ENCODE measurements at regions not wholly inside any gene's neighbourhood (a gene's known extent, or its start where the extent isn't known, plus 50 kb on each side); places are given as distances from the start of the nearest gene placed in this dataset.
A peak's percentile ranks its signal among the peaks of the same experiment; 100 is the strongest.
"Not testable (repeated sequence)": the region's sequence is repeated elsewhere in the genome, so short reads cannot be mapped to it uniquely, and the experiment has no call there.

- DNase-seq = no peak
Observed at GRCh38 chr4:28427306-28428085, 1566.9 kb downstream of the STIM2 start.

DNA sequence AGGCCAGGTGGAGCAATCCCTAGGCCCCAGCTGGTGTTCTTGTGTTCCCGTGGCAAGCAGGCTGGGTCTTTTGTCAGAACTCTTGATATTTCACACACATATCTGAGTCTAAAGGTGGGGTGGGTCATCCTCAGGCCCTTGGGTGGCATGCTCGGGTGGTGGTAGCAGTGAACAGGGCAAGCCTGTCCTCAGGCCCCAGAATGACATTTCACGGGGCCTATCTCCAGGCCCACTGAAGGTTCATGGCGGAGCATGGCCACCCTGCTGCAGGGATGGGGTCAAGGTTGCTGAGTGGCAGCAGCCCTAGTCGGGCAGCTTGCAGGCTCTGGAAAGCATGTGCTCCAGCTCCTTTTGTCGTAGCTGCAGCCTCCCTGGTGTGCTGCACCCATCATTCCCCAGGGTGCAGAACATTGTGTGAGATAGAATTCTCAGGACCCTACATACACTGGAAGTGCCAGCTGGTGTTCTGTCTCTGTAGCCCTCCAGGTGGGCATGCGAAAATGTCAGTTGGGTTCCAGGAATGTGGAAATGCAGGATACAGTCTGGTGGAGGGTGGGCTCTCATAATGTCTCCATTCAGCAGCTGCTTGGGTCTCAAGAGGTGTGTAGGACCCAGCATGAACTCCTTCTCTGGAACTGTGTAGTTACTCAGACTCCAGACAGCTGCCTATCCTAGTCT is 1571.8 kb downstream of the STIM2 start:
- DNase-seq = no peak

DNA sequence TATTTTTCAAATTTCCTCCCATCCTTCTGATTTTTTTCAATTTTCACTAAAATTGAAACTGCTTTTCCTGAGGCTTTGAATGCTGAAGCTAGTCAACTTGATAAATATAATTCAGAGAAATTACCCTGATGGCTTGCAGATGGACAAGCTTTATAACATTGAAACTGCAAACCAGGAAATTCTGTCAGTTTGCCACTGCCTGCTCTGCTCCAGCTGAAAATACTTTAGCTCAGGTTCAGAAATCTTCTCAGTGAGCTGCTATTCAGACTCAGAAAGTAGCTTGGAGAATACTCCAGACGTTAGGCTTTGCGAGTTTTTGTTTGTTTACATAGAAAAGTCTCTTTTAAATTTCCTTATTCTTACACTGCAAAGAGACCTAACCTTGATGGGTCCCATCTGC is 1574.7 kb downstream of the STIM2 start:
- peak; percentile 14 for DNase-seq

GRCh38 chr4:28436191-28437080 is 1575.8 kb downstream of the STIM2 start:
- DNase-seq = peak; percentile 26

- no peak for DNase-seq
Observed at GRCh38 chr4:28443371-28443770, 1582.7 kb downstream of the STIM2 start.

- DNase-seq = peak; percentile 22
Observed at GRCh38 chr4:28443801-28444412, 1583.3 kb downstream of the STIM2 start.

- no peak for DNase-seq
Observed at GRCh38 chr4:28444886-28445496, 1584.3 kb downstream of the STIM2 start.

- no peak for DNase-seq
Observed at GRCh38 chr4:28449085-28449484, 1588.4 kb downstream of the STIM2 start.

- no peak for DNase-seq
Observed at GRCh38 chr4:28451346-28451745, 1590.7 kb downstream of the STIM2 start.

DNA sequence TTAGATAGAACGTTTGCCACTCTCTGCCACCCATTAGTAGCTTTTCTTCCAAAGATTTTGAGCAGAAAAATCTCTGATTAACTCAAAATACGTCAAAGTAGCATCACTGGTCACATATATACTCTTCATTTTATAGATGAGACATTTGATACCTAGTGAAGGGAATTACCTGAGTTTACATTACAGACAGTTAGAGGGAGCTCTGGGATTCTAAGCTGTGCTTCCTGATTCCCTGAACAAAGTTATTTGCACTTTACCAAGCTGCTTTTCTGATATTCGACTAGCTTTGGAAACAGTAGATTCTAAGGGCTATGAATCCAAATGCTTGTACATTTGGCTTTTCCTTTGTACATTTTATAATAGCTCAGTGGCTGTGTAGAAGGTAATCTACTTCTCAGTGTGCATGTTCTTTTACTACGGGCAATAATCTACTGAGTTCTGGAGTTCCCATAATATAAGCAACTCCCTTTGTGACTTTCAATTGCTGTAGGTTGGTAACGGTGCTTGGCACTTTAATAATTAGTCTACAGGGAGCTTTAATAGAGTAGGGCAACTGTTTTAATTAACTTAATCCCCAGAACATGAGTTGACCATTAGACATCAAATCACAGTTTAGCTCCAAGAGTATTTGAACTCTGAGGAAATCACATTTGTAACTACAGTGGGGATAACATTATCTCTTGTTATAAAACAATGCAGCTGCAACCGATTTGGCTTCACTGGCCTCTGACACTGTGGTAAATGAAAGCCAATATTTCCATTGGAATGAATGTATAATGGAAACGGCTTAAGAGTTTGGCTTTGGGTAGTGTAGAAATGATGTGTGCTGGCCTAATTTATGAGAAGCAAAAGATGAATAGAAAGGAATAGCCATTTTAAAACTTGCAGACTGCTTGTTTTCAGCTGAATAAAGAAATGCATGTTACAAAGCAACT is 1602.4 kb downstream of the STIM2 start:
- no peak for DNase-seq

DNA sequence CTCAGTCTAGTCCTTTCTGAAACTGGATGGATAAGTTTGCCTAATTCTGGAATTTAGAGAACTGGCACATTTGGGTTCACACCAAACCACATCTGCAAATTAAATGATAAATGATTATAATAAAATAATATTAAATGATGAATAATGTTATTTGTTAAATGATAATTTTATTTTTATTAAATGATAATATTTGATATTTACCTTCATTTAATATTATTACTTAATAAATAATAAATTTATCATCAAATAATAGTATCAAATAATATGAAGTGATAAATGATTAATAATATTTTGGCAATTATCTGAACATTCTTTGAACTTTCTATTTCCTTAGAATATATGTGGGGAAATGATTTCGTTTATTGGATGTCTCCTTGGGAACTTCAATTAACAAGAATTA is 1604.2 kb downstream of the STIM2 start:
- no peak for DNase-seq

GRCh38 chr4:28466886-28467285 is 1606.2 kb downstream of the STIM2 start:
- not testable (repeated sequence) for DNase-seq

DNA sequence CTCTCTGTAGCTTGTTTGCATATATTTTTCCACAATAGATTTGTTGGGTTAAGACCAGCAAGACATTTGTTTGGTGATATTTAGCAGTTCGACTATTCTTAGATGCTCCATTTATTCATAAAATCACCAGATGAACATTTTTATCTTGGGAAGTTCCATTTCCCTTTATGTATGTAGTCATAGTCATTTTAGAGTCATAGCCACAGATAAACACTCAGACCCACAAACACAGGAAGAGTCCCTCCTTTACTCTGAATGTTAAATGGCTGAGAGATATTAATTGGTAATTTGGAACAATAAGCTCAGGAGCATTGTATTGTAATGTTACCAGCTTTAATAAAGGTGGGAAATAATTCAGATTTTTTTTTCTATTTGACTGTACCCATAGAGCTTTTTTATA is 1608.7 kb downstream of the STIM2 start:
- no peak for DNase-seq

- no peak for DNase-seq
Observed at GRCh38 chr4:28469886-28470285, 1609.2 kb downstream of the STIM2 start.

GRCh38 chr4:28475381-28475780 is 1614.7 kb downstream of the STIM2 start:
- DNase-seq = no peak

- DNase-seq = no peak
Observed at GRCh38 chr4:28479666-28480065, 1619.0 kb downstream of the STIM2 start.

DNA sequence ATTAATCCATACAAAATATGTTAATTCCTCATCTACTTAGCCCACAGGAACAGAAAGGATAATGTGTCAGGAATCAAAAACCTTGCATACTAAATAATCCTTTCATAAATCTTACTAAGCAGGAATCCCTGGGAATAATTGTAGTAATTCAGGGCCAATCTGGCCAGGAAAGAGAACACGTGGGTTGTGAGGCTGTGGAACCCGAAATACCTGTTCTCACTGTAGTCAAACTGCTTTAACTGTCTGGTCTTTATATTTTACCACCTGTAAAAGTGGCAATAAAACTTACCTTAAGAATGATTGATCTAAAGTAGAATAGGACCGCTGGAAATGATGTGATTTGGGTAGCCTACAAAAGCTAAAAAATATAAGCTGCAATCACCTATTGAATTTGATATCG is 1620.9 kb downstream of the STIM2 start:
- no peak for DNase-seq

DNA sequence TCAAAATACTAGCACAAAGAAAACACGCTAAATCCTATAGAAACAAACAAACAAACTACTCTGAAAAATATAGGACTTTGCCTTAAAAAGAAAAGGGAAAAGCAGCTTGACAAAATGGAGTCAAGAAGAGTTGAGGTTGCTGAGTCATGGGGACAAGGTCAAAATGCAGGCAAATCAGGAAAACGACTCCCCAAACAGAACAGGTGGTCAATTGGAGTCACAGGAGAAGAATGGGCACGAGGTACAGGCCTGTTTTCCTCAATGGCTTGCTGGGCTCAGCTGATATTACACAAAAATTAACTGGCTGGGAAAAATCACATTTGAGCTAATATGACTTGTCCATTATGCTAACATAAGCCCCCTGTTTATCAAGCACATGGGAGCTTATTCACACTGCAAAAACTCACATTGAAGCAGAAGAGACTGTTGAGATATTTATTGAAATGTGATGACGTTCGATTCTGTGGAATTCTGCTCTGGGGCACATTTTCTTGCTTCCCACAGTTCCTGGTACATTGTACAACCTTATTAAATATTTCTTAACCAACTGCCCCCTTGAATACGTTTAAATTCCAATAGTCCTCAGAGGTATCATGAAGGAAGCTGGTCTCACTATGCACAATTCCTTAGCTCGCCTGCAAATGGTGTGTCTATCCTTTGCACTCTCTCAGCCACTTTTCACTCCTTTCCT is 1622.1 kb downstream of the STIM2 start:
- DNase-seq = no peak

- DNase-seq = no peak
Observed at GRCh38 chr4:28488021-28488420, 1627.4 kb downstream of the STIM2 start.

DNA sequence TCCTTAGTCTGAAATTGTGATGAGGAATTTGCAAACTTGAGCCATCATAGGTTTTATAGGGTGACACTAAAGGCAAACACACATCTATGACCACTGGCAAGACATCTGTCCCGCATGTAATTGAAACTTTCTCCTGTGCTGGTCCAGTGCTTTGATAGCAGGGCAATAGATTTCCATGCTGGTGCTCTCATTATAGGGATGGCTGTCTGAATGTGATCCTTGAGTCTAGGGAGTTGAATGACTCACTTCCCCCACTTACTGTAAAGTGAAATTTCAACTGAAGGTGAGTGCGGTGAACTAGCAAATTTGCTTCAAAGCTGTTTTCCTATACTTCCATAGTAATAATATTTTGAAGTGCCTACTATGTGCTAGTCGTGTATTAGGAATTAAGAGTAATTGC is 1630.0 kb downstream of the STIM2 start:
- peak; percentile 2 for DNase-seq

DNA sequence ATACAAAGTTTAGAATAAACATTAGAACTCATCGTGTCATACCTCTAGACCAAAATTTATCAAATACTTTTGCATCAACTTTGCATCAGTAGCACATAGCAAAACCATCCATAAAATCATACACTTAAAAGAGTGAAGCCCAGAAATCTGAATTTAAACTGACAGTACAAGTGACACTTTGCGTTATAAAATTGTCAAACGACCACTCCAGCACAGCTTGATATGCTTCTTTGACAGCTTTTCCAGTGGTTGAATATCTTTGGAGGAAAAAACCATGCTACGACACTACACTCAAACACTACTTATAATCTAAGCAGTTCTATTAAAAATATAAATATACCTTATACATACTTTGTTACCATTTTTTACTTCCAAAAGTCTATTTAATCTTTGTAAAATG is 1644.4 kb downstream of the STIM2 start:
- DNase-seq = no peak
